H9 (cell line): ENCODE measurements at regions not wholly inside any gene's neighbourhood (a gene's known extent, or its start where the extent isn't known, plus 50 kb on each side); places are given as distances from the start of the nearest gene placed in this dataset.

Experiments
- DNase-seq: peaks from one replicate; pipeline ENCODE4 v3.0.0-alpha.2; 2017
- H2AFZ ChIP-seq: one replicate; pipeline ENCODE4 v1.6.1; 2013; ENCODE audit warnings: mild to moderate bottlenecking, low read length, control low read depth, moderate library complexity
- H2AK5ac ChIP-seq: 2 replicates; pipeline ENCODE4 v1.6.1; 2013; ENCODE audit warnings: low read length, control low read depth, mixed read lengths; ENCODE audit not compliant: insufficient read length
- H2BK120ac ChIP-seq: one replicate; pipeline ENCODE4 v1.6.1; 2013; ENCODE audit warnings: low read depth, mild to moderate bottlenecking, low read length, control low read depth, inconsistent platforms; ENCODE audit not compliant: poor library complexity, severe bottlenecking
- H2BK12ac ChIP-seq: 2 replicates; pipeline ENCODE4 v1.6.1; 2013; ENCODE audit warnings: low read length, control low read depth, mixed read lengths, low read depth; ENCODE audit not compliant: insufficient read length
- H2BK15ac ChIP-seq: 2 replicates; pipeline ENCODE4 v1.6.1; 2013; ENCODE audit warnings: low read depth, low read length, control low read depth
- H2BK20ac ChIP-seq: one replicate; pipeline ENCODE4 v1.6.1; 2013; ENCODE audit warnings: low read depth, mild to moderate bottlenecking, low read length, control low read depth, inconsistent platforms; ENCODE audit not compliant: poor library complexity, severe bottlenecking
- H2BK5ac ChIP-seq: 2 replicates; pipeline ENCODE4 v1.6.1; 2013; ENCODE audit warnings: low read length, control low read depth, mixed read lengths; ENCODE audit not compliant: insufficient read length
- H3K14ac ChIP-seq: 2 replicates; pipeline ENCODE4 v1.6.1; 2013; ENCODE audit warnings: low read length, control low read depth; ENCODE audit not compliant: insufficient read depth
- H3K18ac ChIP-seq: 2 replicates; pipeline ENCODE4 v1.6.1; 2013; ENCODE audit warnings: low read depth, mild to moderate bottlenecking, mixed read lengths, low read length, control low read depth; ENCODE audit not compliant: insufficient read length
- H3K23ac ChIP-seq: 2 replicates; pipeline ENCODE4 v1.6.1; 2013; ENCODE audit warnings: low read length, control low read depth, mixed read lengths, low read depth; ENCODE audit not compliant: insufficient read length
- H3K23me2 ChIP-seq: 2 replicates; pipeline ENCODE4 v1.6.1; 2013; ENCODE audit warnings: low read depth, mild to moderate bottlenecking, mixed read lengths, low read length, control low read depth; ENCODE audit not compliant: insufficient read length, poor library complexity, severe bottlenecking
- H3K27ac ChIP-seq: 2 replicates; pipeline ENCODE4 v1.5.1; 2013; ENCODE audit warnings: low read length, control low read depth, mixed read lengths, low read depth; ENCODE audit not compliant: insufficient read length
- H3K27me3 ChIP-seq: 2 replicates; pipeline ENCODE4 v1.6.1; 2013; ENCODE audit warnings: low read length, control low read depth, inconsistent platforms; ENCODE audit not compliant: insufficient read depth
- H3K4ac ChIP-seq: 2 replicates; pipeline ENCODE4 v1.6.1; 2013; ENCODE audit warnings: low read depth, mild to moderate bottlenecking, control low read depth, inconsistent platforms, low read length, moderate library complexity
- H3K4me1 ChIP-seq: 2 replicates; pipeline ENCODE4 v1.6.1; 2013; ENCODE audit warnings: low read length, control low read depth, inconsistent platforms; ENCODE audit not compliant: insufficient read depth
- H3K4me2 ChIP-seq: 2 replicates; pipeline ENCODE4 v1.6.1; 2013; ENCODE audit warnings: low read length, control low read depth, mixed read lengths; ENCODE audit not compliant: insufficient read length, insufficient read depth
- H3K56ac ChIP-seq: 2 replicates; pipeline ENCODE4 v1.6.1; 2013; ENCODE audit warnings: low read depth, mild to moderate bottlenecking, mixed read lengths, low read length, control low read depth; ENCODE audit not compliant: insufficient read length
- H3K79me1 ChIP-seq: 2 replicates; pipeline ENCODE4 v1.6.1; 2013; ENCODE audit warnings: low read depth, mild to moderate bottlenecking, moderate library complexity, low read length, control low read depth, inconsistent platforms; ENCODE audit not compliant: insufficient read depth, poor library complexity, severe bottlenecking
- H3K79me2 ChIP-seq: 2 replicates; pipeline ENCODE4 v1.6.1; 2013; ENCODE audit warnings: low read length, control low read depth, inconsistent platforms; ENCODE audit not compliant: insufficient read depth
- H3K9ac ChIP-seq: 2 replicates; pipeline ENCODE4 v1.6.1; 2013; ENCODE audit warnings: low read length, control low read depth, mixed read lengths; ENCODE audit not compliant: insufficient read length; ENCODE audit errors: extremely low read depth
- H3K9me3 ChIP-seq: one replicate; pipeline ENCODE4 v1.6.1; 2013; ENCODE audit warnings: low read depth, low read length, inconsistent platforms; ENCODE audit not compliant: control insufficient read depth
- H3T11ph ChIP-seq: one replicate; pipeline ENCODE4 v1.6.1; 2013; ENCODE audit warnings: mild to moderate bottlenecking, low read length, control low read depth, inconsistent platforms
- H4K20me1 ChIP-seq: one replicate; pipeline ENCODE4 v1.6.1; 2013; ENCODE audit not compliant: control insufficient read depth, insufficient read length, insufficient read depth
- H4K5ac ChIP-seq: 2 replicates; pipeline ENCODE4 v1.6.1; 2013; ENCODE audit warnings: low read depth, mild to moderate bottlenecking, mixed read lengths, low read length, control low read depth; ENCODE audit not compliant: insufficient read length
- H4K8ac ChIP-seq: replicated peaks from 2 replicates; pipeline ENCODE4 v1.6.1; 2013; ENCODE audit warnings: low read length, control low read depth, mixed read lengths, low read depth; ENCODE audit not compliant: insufficient read length
- H4K91ac ChIP-seq: 2 replicates; pipeline ENCODE4 v1.6.1; 2013; ENCODE audit warnings: low read depth, mild to moderate bottlenecking, moderate library complexity, mixed read lengths, low read length, control low read depth; ENCODE audit not compliant: insufficient read length
- H3K27ac Mint-ChIP-seq, 3 experiments: 2 replicates in 2 of 3; 3 replicates in 1 of 3; pipeline ENCODE4 v1.8.0; 2020 to 2021; ENCODE audit warnings: mixed read lengths in 3 of 3, mild to moderate bottlenecking in 1 of 3, moderate library complexity in 1 of 3
- H3K27me3 Mint-ChIP-seq: 2 replicates; pipeline ENCODE4 v1.8.0; 2021; ENCODE audit warnings: low read depth, mild to moderate bottlenecking, moderate library complexity, mixed read lengths
- H3K36me3 Mint-ChIP-seq, 3 experiments: 2 replicates in 2 of 3; 3 replicates in 1 of 3; pipeline ENCODE4 v1.8.0; 2020 to 2021; ENCODE audit warnings: low read depth in 3 of 3, mixed read lengths in 3 of 3; ENCODE audit not compliant: insufficient read depth in 1 of 3
- H3K4me1 Mint-ChIP-seq, 2 experiments: 2 replicates each; pipeline ENCODE4 v1.8.0; 2020; ENCODE audit warnings: mixed read lengths in 2 of 2
- H3K4me3 Mint-ChIP-seq, 2 experiments: 2 replicates in 1 of 2; 3 replicates in 1 of 2; pipeline ENCODE4 v1.8.0; 2020 to 2021; ENCODE audit warnings: mild to moderate bottlenecking in 2 of 2, mixed read lengths in 2 of 2, moderate library complexity in 1 of 2
- H3K9me3 Mint-ChIP-seq, 2 experiments: 2 replicates in 1 of 2; 3 replicates in 1 of 2; pipeline ENCODE4 v1.8.0; 2020; ENCODE audit warnings: mild to moderate bottlenecking in 2 of 2, mixed read lengths in 2 of 2, moderate library complexity in 1 of 2
- CTCF ChIP-seq: fragments of 200-600 bp; sonication (generic); conservative IDR thresholded peaks from 3 replicates; pipeline ENCODE4 v1.8.0; 2021; ENCODE audit warnings: antibody characterized with exemption, mild to moderate bottlenecking
- WGBS: extraction: QIAGEN DNeasy Blood & Tissue Kit; methylation state at CpG from one replicate; pipeline ENCODE4 v1.1.7; 2013; ENCODE audit warnings: missing lambda C conversion rate, low lambda C conversion rate, mixed read lengths; ENCODE audit not compliant: insufficient read length; ENCODE audit errors: extremely low coverage; 5-methylcytosine and 5-hydroxymethylcytosine counted together

- no CpG with 5 or more reads among the region's 2 CpGs for WGBS
- no peak overlapping the region for H2AFZ ChIP-seq
- H3K14ac ChIP-seq, result no peak overlapping the region
- no peaks in the 10 kb centered on the region for H3K27me3 ChIP-seq
- TF ChIP-seq CTCF, result no peak
- no peaks in the 10 kb centered on the region for H3K79me1 ChIP-seq
- H3K4me1 Mint-ChIP-seq, result peaks cover 0 to 18% of the 10 kb centered on the region in 2 experiments; a peak in 2 of 4 replicates
- no peak overlapping the region for H3K56ac ChIP-seq
- H3K23me2 ChIP-seq, result no peaks in the 10 kb centered on the region
- H3K4me1 ChIP-seq, result no peaks in the 10 kb centered on the region
- H3K4me3 Mint-ChIP-seq, result no peak overlapping the region
- H3K23ac ChIP-seq, result no peak overlapping the region
- H3K9ac ChIP-seq, result no peak overlapping the region
- no peak for DNase-seq
- H2AK5ac ChIP-seq, result no peak overlapping the region
- no peak overlapping the region for H3K27ac ChIP-seq
- no peak overlapping the region for H4K91ac ChIP-seq
- no peak overlapping the region for H3K4ac ChIP-seq
- H2BK5ac ChIP-seq, result no peak overlapping the region
- H4K5ac ChIP-seq, result no peak overlapping the region
- no peak overlapping the region for H2BK20ac ChIP-seq
- no peaks in the 10 kb centered on the region for H3K9me3 ChIP-seq
- H3T11ph ChIP-seq, result no peak overlapping the region
- no peak overlapping the region for H3K4me2 ChIP-seq
- H3K27me3 Mint-ChIP-seq, result no peaks in the 10 kb centered on the region
- H4K20me1 ChIP-seq, result no peaks in the 10 kb centered on the region
- H2BK120ac ChIP-seq, result no peak overlapping the region
- H2BK15ac ChIP-seq, result no peak overlapping the region
- no peaks in the 10 kb centered on the region for H3K36me3 Mint-ChIP-seq
- H3K18ac ChIP-seq, result no peak overlapping the region
- H3K79me2 ChIP-seq, result no peaks in the 10 kb centered on the region
- H3K27ac Mint-ChIP-seq, result no peak overlapping the region
- H4K8ac ChIP-seq, result no peak overlapping the region
- no peak overlapping the region for H2BK12ac ChIP-seq
- H3K9me3 Mint-ChIP-seq, result no peaks in the 10 kb centered on the region
These were observed 133.3 kb upstream of the TFPI start for GRCh38 chr2:187687585-187687984.
